Thyroid gland (tissue), 4 donors: ENCODE measurements at regions not wholly inside any gene's neighbourhood (a gene's known extent, or its start where the extent isn't known, plus 50 kb on each side); places are given as distances from the start of the nearest gene placed in this dataset.
"Not testable (repeated sequence)": the region's sequence is repeated elsewhere in the genome, so short reads cannot be mapped to it uniquely, and the experiment has no call there.

Source experiments
- DNase-seq, 2 donors: peaks; one replicate each; pipeline ENCODE4 v3.0.0-alpha.2; 2019
- H3K27ac ChIP-seq, 3 donors: fragments of 200-600 bp; sonication (generic); 1 replicate in 2 of 3; 2 replicates in 1 of 3; pipeline ENCODE4 v1.5.1; 2016 to 2019; ENCODE audit warnings: mild to moderate bottlenecking in 1 of 3, moderate library complexity in 1 of 3
- H3K27me3 ChIP-seq: fragments of 200-600 bp; sonication (generic); one replicate; pipeline ENCODE4 v1.5.1; 2019
- H3K36me3 ChIP-seq, 2 donors: fragments of 200-600 bp; sonication (generic); one replicate each; pipeline ENCODE4 v1.5.1; 2016 to 2019
- H3K4me1 ChIP-seq, 2 donors: fragments of 200-600 bp; sonication (generic); one replicate each; pipeline ENCODE4 v1.5.1; 2017 to 2019
- H3K4me3 ChIP-seq, 3 donors: fragments of 200-600 bp; sonication (generic); replicated peaks in 1 of 3; 1 replicate in 2 of 3; 2 replicates in 1 of 3; pipeline ENCODE4 v1.5.1; 2016; ENCODE audit warnings: mild to moderate bottlenecking in 1 of 3
- H3K9me3 ChIP-seq: fragments of 200-600 bp; sonication (generic); one replicate; pipeline ENCODE4 v1.5.1; 2017
- POLR2A ChIP-seq, 2 donors: fragments of 450-650 bp; IDR thresholded peaks; one replicate each; pipeline ENCODE4 v1.6.1; 2017; ENCODE audit warnings: antibody characterized with exemption in 2 of 2, mild to moderate bottlenecking in 2 of 2, moderate library complexity in 1 of 2
- WGBS, 2 donors: methylation state at CpG; one replicate each; pipeline ENCODE4 v1.1.5; 2017; 5-methylcytosine and 5-hydroxymethylcytosine counted together
- intact Hi-C: fragments of 100-400 bp; cut with DNase I; formaldehyde crosslinking; loops from one replicate; pipeline ENCODE4 v1.15.1; 2023
- TF ChIP-seq, protein P1 (sequence below), 6 experiments: fragments of 200-600 bp in 3 of 6; fragments of 450-650 bp in 3 of 6; sonication (generic) in 3 of 6; IDR thresholded peaks; one replicate each; pipeline ENCODE4 v1.5.1; 2016 to 2019; ENCODE audit warnings: antibody characterized with exemption in 6 of 6, mild to moderate bottlenecking in 2 of 6, inconsistent platforms in 1 of 6, moderate library complexity in 1 of 6

DNA sequence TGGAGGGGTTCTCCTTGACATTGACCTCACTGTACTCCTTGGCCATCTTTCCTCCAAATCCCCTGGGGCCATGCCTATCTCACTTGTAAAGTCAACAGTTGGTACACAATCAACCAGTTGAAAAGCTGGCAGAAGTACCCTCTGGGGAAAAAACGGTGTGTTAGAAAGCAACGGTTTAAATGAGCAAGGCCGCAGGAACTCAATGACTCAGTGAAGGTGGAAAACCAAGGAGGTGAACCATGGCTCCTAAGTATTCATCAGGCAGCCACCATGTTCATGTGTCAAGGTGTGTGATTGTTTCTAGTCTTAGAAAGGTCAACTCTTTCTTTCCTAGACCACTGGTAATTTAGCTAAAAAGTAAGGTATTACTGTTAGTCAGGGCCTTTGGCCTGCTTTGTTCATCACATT, 130.9 kb upstream of the SATB1 start:
- no peak overlapping the region for H3K4me3 ChIP-seq
- no peaks in the 10 kb centered on the region for H3K36me3 ChIP-seq
- no peaks in the 10 kb centered on the region for H3K27me3 ChIP-seq
- H3K9me3 ChIP-seq, result no peaks in the 10 kb centered on the region
- no peak overlapping the region for H3K27ac ChIP-seq
- no peak for TF ChIP-seq POLR2A (IDR thresholded peaks at IDR 0.05)
- intact Hi-C loops, result loop anchor here (5.0 kb wide), 1 partner anchor 206 kb away; no protein-coding TSS in a partner anchor
- 90 to 93% methylated on average over 3 of the region's 3 CpGs for WGBS, 2 donors
- DNase-seq, result no peak
- H3K4me1 ChIP-seq, result no peaks in the 10 kb centered on the region

DNA sequence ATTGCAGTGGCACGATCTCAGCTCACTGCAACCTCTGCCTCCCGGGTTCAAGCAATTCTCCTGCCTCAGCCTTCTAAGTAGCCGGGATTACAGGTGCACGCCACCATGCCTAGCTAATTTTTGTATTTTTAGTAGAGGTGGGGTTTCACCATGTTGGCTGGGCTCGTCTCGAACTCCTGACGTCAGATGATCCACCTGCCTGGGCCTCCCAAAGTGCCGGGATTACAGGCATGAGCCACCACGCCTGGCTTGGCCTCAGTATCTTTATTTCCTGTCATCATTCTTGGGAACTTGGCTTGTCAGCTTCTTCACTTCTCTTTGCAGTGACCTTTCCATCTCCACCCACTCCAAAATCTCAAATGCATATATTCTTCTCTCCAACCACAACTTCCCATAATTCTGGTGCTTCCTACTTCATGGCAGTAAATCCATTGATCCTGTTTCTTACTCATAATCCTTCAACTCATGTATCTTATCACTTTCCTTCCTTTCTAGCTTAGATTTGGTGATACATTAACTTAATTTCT, 127.5 kb upstream of the SATB1 start:
- 81 to 88% methylated on average over 9 of the region's 9 CpGs for WGBS, 2 donors
- intact Hi-C loops, H3K9me3 ChIP-seq: not testable (repeated sequence)

DNA sequence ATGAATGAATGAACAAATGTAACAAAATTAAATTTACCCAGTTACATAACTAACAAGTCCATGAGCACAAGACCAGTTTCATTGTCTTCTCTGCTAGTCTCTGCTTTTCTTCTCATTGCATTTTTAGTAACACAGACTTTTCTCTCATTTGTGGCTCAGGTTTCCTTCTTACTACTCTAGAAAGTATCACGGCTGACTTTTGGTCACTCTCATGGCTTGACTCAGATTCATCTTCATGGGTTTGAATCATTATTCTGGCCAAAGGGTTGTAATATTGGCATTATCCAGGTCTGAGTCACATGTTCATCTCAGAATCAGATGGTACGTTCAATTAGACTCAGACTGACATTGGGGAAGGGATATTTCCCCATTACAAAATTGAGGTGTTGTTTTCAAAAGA, 121.5 kb upstream of the SATB1 start:
- Histone ChIP-seq H3K9me3 (no peaks in the 10 kb centered on the region), H3K27me3 (no peaks in the 10 kb centered on the region), H3K4me1 (no peaks in the 10 kb centered on the region), H3K4me3 (no peak overlapping the region), H3K27ac (no peak overlapping the region), H3K36me3 (no peaks in the 10 kb centered on the region)
- no peak for TF ChIP-seq POLR2A (IDR thresholded peaks at IDR 0.05)
- TF ChIP-seq, protein P1, sequence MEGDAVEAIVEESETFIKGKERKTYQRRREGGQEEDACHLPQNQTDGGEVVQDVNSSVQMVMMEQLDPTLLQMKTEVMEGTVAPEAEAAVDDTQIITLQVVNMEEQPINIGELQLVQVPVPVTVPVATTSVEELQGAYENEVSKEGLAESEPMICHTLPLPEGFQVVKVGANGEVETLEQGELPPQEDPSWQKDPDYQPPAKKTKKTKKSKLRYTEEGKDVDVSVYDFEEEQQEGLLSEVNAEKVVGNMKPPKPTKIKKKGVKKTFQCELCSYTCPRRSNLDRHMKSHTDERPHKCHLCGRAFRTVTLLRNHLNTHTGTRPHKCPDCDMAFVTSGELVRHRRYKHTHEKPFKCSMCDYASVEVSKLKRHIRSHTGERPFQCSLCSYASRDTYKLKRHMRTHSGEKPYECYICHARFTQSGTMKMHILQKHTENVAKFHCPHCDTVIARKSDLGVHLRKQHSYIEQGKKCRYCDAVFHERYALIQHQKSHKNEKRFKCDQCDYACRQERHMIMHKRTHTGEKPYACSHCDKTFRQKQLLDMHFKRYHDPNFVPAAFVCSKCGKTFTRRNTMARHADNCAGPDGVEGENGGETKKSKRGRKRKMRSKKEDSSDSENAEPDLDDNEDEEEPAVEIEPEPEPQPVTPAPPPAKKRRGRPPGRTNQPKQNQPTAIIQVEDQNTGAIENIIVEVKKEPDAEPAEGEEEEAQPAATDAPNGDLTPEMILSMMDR (IDR thresholded peaks at IDR 0.05), result no peak
- intact Hi-C loops, result no loop called here
- DNase-seq, result no peak
- 91 to 93% methylated on average over 2 of the region's 2 CpGs for WGBS, 2 donors

More for the DNA sequence above, 127.5 kb upstream of the SATB1 start:
- H3K27ac ChIP-seq, H3K27me3 ChIP-seq, DNase-seq, H3K4me3 ChIP-seq, H3K36me3 ChIP-seq, H3K4me1 ChIP-seq: not testable (repeated sequence)

GRCh38 chr3:18544146-18544545, 119.0 kb upstream of the SATB1 start:
- Histone ChIP-seq H3K27ac (no peak overlapping the region), H3K9me3 (no peaks in the 10 kb centered on the region), H3K27me3 (no peaks in the 10 kb centered on the region), H3K36me3 (no peaks in the 10 kb centered on the region), H3K4me1 (no peaks in the 10 kb centered on the region), H3K4me3 (no peak overlapping the region)
- intact Hi-C loops, result no loop called here
- TF ChIP-seq, protein P1 (IDR thresholded peaks at IDR 0.05), result no peak
- no peak for TF ChIP-seq POLR2A (IDR thresholded peaks at IDR 0.05)
- 79 to 85% methylated on average over 4 of the region's 4 CpGs for WGBS, 2 donors
- no peak for DNase-seq

GRCh38 chr3:18538463-18539230, 113.5 kb upstream of the SATB1 start:
- WGBS, 2 donors, result 80 to 92% methylated on average over 7 of the region's 7 CpGs
- Histone ChIP-seq H3K27ac (no peak overlapping the region), H3K36me3 (no peaks in the 10 kb centered on the region), H3K9me3 (no peaks in the 10 kb centered on the region), H3K4me1 (no peaks in the 10 kb centered on the region), H3K27me3 (no peaks in the 10 kb centered on the region), H3K4me3 (no peak overlapping the region)
- intact Hi-C loops, result no loop called here
- no peak for TF ChIP-seq POLR2A (IDR thresholded peaks at IDR 0.05)
- TF ChIP-seq, protein P1 (IDR thresholded peaks at IDR 0.05), result no peak
- DNase-seq, result no peak

GRCh38 chr3:18533039-18533438, 107.9 kb upstream of the SATB1 start:
- intact Hi-C loops, result no loop called here
- TF ChIP-seq, protein P1 (IDR thresholded peaks at IDR 0.05), result no peak
- TF ChIP-seq POLR2A (IDR thresholded peaks at IDR 0.05), result no peak
- DNase-seq, result no peak

More at GRCh38 chr3:18533039-18533438, 107.9 kb upstream of the SATB1 start:
- Histone ChIP-seq H3K36me3 (no peaks in the 10 kb centered on the region), H3K27ac (no peak overlapping the region), H3K9me3 (no peaks in the 10 kb centered on the region), H3K4me3 (no peak overlapping the region), H3K27me3 (no peaks in the 10 kb centered on the region), H3K4me1 (no peaks in the 10 kb centered on the region)
- WGBS, 2 donors, result 83 to 85% methylated on average over 2 of the region's 2 CpGs
